ENCODE measurements at regions not wholly inside any gene's neighbourhood (a gene's known extent, or its start where the extent isn't known, plus 50 kb on each side); places are given as distances from the start of the nearest gene placed in this dataset.

DNA sequence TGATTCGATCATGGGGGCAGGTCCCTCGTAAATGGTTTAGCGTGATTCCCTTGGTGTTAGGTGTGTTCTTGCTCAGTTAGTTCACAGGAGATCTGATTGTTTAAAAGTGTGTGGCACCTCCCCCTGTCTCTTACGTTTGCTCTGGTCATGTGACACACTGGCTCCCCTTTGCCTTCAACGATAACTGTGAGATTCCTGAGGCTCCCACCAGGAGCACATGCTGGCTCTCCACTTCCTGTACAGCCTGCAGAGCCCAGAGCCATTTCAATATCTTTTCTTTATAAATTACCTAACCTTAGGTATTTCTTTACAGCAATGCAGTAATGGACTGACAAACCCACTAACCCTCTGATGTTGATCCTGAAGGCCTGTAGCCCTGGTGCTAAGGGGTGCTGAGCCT, 141.9 kb downstream of the FCRL5 start:
- TF ChIP-seq, protein P1, sequence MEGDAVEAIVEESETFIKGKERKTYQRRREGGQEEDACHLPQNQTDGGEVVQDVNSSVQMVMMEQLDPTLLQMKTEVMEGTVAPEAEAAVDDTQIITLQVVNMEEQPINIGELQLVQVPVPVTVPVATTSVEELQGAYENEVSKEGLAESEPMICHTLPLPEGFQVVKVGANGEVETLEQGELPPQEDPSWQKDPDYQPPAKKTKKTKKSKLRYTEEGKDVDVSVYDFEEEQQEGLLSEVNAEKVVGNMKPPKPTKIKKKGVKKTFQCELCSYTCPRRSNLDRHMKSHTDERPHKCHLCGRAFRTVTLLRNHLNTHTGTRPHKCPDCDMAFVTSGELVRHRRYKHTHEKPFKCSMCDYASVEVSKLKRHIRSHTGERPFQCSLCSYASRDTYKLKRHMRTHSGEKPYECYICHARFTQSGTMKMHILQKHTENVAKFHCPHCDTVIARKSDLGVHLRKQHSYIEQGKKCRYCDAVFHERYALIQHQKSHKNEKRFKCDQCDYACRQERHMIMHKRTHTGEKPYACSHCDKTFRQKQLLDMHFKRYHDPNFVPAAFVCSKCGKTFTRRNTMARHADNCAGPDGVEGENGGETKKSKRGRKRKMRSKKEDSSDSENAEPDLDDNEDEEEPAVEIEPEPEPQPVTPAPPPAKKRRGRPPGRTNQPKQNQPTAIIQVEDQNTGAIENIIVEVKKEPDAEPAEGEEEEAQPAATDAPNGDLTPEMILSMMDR (conservative IDR thresholded peaks at IDR 0.05; ENCODE audit: low read length) = no peak
- no peak overlapping the region for H3K4me3 ChIP-seq (ENCODE audit: low read length)
- no peak for DNase-seq (ENCODE audit: low read depth)

DNA sequence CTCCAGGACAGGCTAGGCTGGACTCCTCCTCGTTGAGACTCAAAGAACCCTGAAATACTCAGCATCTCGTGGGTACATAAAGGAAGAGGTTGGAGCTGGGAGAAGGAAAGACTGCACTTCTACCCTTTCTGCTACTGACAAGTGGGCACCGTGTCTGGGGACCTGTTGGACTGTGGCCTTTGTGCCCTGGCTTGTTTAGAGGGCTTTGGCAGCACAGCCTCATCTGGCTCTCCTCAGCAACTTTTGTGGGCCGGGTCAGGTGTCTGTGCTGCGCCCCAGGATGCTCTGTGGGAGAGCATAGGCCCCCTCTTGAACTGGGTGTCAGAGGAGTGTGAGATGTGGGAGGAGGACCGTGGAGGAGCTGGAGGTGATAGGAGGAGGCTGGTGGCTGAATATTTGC, 142.4 kb downstream of the FCRL5 start:
- no peak for DNase-seq (ENCODE audit: low read depth)
- H3K4me3 ChIP-seq (ENCODE audit: low read length) = no peak overlapping the region
- TF ChIP-seq, protein P1 (conservative IDR thresholded peaks at IDR 0.05; ENCODE audit: low read length) = no peak

DNA sequence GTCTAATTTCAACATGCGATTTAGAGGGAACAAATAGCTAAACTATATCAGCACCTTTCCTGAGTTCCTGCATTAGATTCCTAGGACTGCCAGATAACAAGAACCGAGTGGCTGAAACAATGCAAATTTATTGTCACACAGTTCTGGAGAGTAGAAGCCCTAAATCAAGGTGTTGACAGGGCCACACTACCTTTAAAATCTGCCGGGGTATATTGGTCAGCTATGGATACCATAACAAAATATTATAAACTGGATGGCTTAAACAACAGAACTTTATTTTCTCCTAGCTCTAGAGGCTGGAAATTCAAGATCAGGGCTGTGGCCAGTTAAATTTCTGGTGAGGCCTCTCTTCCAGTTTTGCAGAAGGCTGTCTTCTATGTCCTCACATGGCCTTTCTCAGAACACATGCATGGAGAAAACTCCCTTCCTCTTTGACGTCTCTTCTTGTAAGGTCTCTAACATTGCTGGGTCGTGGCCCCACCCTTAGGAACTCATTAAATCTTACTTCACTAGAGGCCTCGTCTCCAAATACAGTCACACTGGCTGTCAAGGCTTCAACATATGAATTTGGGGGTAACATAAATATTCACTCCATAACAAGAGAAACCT, 144.3 kb downstream of the FCRL5 start:
- no peak for DNase-seq (ENCODE audit: low read depth)
- no peak overlapping the region for H3K4me3 ChIP-seq (ENCODE audit: low read length)
- TF ChIP-seq, protein P1 (conservative IDR thresholded peaks at IDR 0.05; ENCODE audit: low read length) = no peak

DNA sequence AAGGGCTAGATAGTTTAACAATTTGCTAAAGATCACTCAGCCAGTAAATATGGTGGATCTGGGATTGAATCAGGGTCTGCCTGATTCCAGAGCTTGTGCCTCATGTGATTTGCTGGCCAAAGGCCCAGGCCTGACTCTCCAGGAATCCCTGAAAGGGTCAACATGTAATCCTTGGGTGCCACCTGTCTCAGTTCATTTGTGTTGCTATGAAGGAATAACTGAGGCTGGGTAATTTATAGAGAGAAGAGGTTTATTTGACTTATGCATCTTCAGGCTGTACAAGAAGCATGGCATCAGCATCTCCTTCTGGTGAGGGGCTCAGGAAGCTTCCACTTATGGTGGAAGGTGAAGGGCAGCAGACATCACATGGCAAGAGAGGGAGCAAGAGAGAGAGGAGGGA, 144.9 kb downstream of the FCRL5 start:
- TF ChIP-seq, protein P1 (conservative IDR thresholded peaks at IDR 0.05; ENCODE audit: low read length) = no peak
- no peak overlapping the region for H3K4me3 ChIP-seq (ENCODE audit: low read length)
- no peak for DNase-seq (ENCODE audit: low read depth)

DNA sequence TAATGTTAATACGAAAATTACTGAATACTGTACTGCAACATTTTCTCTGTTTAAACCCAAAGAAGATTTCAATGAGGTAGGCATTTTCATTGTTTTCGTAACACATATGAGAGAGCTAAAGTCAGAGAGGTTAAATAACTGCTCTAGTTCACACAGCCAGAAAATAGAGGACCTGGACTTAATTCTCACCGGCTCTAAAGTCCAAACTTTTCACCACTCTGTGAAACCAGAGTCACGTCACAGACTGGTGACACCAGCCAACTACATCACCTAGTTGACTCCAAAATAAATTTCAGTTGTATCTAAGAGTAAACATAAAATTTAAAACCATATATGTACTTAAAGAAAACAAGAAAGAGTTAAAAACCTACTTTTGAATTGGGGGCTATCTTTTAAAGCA, 146.7 kb downstream of the FCRL5 start:
- TF ChIP-seq, protein P1 (conservative IDR thresholded peaks at IDR 0.05; ENCODE audit: low read length) = no peak
- no peak overlapping the region for H3K4me3 ChIP-seq (ENCODE audit: low read length)
- no peak for DNase-seq (ENCODE audit: low read depth)

DNA sequence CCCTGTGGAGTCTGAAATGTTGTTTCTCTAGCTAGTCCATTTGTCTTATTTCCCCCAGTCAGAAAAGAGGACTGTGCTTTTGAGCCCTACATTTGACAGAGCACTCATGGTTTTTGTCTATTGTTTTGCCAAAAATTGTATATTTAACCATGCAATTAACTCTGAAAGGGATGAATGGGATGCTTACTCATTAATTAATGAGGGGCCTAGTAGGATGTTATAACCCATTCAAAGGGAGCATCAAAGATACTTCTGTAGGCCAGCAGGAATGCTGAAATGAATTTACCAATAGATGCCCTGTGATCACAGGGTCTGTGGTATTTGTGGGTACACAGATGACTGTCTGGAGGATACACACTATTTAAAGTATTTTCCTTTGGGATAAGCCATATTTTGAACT, 147.7 kb downstream of the FCRL5 start:
- H3K4me3 ChIP-seq (ENCODE audit: low read length) = no peak overlapping the region
- TF ChIP-seq, protein P1 (conservative IDR thresholded peaks at IDR 0.05; ENCODE audit: low read length) = no peak
- DNase-seq (ENCODE audit: low read depth) = no peak

DNA sequence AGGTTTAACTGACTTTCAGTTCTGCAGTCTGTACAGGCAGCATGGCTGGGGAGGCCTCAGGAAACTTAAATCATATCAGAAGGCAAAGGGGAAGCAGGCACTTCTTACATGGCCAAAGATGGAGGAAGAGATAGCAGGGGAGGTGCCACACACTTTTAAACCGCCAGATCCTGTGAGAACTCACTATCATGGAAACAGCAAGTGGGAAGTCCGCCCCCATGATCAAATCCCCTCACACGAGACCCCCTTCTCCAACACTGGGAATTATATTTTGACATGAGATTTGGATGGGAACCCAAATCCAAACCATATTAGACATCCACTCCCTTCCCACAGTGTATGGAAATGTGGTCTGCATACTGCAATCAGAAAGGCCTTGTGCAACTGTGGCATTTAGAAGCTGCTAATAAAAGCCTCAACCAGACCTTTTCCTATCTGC, 148.2 kb downstream of the FCRL5 start:
- peak; percentile 18 for DNase-seq (ENCODE audit: low read depth)
- no peak overlapping the region for H3K4me3 ChIP-seq (ENCODE audit: low read length)
- TF ChIP-seq, protein P1 (conservative IDR thresholded peaks at IDR 0.05; ENCODE audit: low read length) = no peak

All from AG10803 (cell line).